ENCODE measurements at regions not wholly inside any gene's neighbourhood (a gene's known extent, or its start where the extent isn't known, plus 50 kb on each side); places are given as distances from the start of the nearest gene placed in this dataset.

DNA sequence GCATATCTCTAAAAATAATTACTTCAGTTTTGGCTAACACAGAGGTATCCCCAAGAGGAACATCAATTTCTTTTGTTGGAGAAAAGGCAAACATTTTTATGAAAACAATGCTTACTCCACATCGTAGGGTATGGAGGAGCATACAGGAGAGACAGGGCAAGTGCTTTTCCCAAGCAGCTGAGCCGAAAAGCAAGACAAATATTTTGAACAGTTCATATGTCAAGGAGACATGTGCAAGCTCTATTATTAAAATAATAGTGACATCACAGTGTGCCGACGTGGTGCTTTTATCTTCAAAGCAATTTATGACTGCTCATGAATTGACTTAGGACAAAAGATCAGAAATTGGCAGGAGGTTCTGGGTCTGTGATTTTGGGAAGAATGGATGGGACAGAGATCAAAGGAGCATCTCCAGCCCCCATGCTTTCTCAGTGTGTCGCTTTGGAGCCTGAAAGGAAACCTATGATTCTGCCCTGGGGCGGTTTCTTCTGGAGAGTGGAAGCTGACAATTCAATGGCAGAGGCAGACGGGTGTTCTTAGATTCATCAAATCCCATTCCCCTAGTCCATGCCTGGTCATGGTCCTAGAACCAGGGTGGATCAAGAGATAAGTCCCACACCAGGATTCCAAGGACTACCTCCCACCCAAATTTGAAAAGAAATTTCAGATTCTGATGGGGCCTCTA, 97.1 kb downstream of the JCAD start:
- no peak for DNase-seq (ENCODE audit: low read depth in 2 of 2)

DNA sequence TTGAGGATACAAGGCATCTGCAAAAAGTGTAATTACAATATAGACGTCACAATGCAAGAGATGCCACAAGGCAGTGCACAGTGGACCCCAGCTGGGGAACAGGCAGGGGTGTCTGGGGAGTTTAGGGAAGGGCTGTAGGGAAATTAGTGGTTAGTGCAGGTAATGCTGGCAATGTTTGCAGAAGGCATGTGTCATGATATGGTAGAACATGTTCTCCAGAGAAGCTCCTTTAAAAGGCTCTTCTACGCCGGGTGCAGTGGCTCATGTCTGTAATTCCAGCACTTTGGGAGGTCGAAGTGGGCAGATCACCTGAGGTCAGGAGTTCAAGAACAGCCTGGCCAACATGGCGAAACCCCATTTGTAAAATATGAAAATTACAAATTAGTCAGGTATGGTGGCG, 98.0 kb downstream of the JCAD start:
- no peak for DNase-seq (ENCODE audit: low read depth in 2 of 2)

DNA sequence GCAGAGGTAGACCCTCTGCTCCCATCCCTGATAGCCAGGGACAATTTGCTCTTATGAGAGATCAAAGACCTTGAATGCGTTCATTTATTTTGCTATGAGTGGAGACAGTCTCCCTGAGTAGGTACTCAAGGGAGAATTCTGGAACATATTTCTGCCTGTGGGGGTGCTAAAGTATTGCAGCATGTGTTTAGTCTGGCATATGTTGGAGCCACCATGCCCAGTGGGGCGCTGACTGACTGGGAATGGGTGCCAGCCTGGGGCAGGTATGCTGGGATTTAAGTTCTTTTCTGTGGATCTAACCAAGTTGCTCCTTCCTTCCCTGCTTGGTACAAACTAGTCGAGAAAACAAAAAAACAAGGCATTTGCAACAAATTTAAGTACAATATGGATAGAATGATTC, 99.1 kb downstream of the JCAD start:
- DNase-seq (ENCODE audit: low read depth in 2 of 2), result no peak

DNA sequence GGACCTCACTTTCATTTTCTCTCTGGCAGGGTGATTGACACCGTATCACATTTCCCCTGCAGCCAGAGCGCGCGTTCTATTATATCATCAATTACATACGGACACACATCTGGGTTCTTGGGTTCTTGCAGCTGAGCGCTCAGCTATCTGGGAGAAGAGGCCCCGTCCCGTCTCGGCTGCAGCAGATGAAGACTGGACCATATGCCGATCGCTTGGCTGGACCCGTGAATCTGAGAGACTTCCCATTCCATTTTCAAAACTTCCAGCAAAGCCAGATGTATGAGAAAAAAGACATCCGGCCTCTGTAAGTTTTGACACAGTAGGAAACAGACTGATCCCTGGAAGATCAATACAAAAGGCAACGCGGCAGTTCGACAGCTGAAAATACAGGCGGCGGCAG, 99.8 kb downstream of the JCAD start:
- DNase-seq (ENCODE audit: low read depth in 2 of 2), result no peak

DNA sequence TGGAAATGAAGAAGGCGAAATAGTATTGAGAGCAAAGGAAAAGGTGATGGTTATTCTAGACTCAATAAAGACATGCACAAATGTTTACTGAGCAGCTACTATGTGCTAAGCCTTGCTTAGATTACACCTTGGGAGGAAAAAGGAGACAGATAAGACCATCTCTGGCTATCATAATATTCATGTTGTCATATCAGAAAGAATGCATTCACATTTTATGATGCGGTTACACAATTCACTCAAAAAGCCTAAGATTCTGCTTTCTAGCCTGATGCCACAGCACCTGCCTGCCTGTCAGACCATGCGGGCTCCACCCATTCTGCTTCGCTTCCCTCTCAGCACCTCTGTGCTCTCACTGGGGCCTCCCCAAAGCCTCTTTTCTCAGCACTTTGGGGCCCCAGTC, 100.9 kb downstream of the JCAD start:
- DNase-seq (ENCODE audit: low read depth in 2 of 2), result no peak

DNA sequence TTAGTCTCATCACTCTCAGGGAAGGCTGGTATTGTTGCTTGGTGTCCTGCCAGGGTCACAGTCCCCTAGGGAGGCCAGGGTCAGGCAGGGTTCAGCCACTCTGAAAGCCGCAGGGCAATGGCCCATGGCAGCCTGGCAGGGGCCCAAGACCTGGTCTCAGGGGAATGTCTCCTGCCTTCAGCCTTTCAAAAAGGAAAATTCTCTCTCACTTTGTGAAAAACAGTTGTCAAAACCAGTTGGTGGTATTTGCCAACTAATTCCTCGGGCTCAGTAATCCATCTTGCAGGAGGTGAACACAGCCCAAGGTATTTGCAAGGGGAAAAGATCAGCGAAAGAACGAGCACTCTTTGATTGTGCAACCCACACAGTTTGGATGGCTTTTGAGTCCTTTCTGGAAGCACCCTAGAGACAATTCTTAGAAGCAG, 101.5 kb downstream of the JCAD start:
- DNase-seq (ENCODE audit: low read depth in 2 of 2), result no peak

DNA sequence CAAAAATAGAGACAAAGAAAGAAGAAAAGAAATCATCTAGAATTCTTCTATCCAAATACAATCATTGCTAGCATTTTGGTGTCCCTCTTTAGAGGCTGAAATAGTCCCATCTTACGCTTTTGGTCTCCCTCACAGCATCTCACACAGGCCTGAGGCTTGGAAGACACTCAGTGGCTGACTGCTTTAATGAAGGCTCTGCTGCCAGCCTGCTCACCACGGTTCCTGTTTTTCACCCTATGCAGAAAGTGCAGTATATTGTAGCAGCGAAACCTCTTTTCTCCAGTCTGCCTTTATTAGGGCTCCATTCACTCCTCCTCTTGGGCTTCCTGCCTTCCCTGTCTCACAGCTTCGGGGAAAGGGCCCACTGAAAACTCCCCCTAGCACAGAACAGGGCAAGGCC, 102.2 kb downstream of the JCAD start:
- no peak for DNase-seq (ENCODE audit: low read depth in 2 of 2)

DNA sequence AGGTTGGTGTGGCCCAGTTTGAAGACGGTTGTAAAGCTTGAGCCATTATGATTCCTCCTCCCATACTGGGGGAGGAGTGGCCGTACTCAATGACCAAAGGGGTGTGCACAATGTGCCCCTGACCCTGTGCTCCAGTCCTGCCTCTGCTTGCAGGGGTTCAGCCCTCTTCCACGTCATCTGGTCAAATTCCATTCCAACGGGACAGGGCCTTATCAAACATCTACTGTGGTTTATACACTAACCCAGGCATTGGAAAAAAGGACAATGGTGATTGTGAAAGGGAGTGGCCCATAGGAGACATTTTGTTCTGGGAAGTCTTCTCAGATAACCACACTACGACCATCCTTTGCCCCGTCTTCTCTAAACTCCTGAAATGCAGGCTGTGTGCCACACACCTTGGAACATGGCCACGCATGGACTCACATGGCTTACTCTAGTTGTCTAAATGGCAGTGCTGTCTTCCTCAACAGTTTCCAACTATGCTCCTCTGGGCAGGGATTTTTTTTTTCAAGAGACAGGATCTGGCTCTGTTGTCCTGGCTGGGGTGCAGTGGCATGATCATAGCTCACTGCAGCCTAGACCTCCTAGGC, 103.0 kb downstream of the JCAD start:
- DNase-seq (ENCODE audit: low read depth in 2 of 2), result no peak

DNA sequence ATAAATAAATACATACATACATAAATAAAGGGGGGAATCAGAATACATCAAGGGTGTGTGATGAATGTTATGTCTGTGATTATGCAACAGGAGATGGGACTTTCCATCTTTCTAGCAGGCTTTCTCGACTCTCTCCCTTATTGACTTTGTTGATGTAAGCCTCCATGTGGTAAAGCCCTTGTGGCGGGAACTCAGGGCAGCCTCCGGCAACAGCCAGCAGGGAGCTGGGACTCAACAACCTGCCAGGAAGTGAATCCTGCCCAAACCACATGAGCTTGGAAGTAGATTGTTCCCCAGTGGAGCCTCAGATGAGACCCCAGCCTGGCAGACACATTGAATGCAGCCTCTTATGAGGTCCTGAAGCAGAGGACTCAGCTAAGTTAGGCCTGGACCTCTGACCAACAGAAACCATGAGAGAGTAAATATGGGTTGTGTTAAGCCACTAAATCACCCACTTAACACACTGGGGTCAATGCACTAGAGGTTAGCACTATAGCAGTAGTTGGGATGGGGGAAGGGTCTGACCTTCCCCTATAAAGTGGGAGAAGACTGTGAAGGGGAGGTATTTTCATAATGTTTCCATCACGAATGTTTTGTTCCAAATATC, 104.0 kb downstream of the JCAD start:
- no peak for DNase-seq (ENCODE audit: low read depth in 2 of 2)

DNA sequence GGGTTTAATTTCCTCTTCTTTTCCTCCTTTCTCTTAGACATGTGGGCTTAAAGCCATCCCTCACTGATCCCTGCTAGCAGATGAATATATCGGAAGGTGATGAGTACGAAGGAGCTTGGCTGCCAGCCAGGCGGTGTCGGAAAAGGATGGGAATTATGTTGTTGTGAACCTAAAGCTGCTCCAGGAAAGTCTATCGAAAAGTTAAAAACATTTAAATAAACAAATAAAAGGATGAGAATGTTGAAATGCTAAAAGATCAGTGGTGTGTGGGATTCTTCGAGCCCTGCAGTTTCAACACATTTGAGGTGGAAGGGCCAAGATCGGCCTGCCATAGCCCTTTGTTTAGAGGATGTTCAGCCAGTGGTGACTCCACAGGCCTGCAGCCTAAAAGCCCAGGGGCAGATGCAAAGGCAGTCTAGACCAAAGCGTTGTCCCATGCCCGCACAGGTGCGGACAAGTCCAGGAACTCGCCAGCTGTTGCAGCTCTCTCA, 107.9 kb downstream of the JCAD start:
- peak; percentile 73 to 74 for DNase-seq (ENCODE audit: low read depth in 2 of 2)

DNA sequence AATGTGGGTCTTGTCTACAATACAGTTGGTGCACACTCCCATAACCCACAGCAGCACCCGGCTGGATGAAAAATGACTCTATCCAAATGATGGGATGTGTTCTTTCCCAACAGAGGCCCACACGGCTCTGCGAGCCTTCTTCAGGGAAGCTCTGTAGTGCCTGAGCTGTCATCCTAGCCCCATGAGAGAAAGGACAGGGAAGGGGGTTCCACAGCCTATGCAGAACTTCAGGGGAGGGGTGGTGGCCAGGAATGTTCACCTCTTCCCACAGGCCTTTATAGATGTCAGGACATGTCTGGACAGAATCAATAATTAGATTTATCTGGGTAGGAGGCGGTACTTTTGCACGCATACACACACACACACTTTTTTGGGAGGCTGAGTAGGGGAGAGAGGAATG, 109.0 kb downstream of the JCAD start:
- no peak for DNase-seq (ENCODE audit: low read depth in 2 of 2)

DNA sequence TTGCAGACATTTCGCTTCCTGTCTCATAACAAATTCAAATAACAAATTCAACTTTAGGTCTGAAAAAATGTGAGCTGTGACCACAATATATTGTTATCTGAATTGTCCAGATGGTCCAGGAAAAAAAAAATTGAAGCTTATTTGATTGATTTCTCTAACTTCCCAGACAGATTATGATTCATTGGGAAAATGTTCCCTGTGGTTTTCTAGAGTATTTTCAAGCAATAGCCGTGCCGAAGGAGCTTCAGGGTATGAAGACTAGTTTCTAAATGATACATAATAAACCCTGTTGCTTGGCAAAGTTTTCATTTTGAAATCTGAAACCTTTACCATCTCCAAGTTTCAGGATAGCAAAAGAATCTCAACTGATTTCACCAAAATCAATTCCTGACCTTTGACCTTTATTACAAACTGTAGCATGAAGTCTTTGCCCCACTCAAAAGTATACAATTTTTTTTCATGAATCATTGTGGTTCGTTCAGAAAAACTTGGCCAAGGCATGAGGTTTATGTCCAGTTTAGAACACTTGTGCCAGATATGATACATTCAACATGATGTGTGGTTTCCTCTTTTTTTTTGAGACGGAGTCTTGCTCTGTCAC, 109.9 kb downstream of the JCAD start:
- DNase-seq (ENCODE audit: low read depth in 2 of 2), result peak; percentile 99

DNA sequence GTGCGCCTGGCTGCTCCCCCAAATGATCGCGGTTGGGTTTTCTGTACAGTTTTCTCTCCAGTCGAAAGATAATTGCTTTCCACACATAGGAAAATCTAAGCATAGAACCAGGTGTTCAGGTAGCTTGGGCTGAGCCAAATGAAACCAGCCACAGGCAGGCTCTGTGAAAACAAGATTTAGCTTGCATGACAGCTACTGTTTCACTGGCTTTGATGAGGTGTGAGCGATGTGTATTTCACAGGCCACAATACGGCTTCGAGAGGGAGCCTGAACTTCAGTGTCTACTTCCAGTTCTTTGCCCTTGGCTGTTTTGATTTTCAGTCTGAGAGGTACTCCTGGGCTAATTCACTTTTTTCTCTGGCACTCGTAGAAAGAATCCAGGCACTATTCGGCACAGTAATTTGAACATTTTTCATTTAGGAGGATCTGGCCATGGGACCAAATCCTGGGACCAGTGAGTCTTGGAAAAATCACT, 110.5 kb downstream of the JCAD start:
- DNase-seq (ENCODE audit: low read depth in 2 of 2), result no peak

DNA sequence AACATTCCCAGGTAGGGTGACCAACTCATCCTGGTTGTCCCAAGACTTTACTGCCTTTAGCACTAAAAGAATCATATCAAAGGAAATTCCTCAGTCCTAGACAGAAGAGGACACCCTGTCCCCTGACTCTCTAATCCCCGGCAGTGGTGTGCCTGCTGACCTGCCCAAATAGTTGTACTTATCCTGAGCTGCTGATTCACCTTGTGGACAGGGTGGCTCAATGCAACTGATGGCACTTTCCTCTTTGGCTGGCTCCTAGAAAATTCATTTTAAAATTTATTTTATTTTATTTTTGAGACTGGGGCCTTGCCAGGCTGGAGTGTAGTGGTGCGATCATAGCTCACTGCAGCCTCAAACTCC, 111.7 kb downstream of the JCAD start:
- no peak for DNase-seq (ENCODE audit: low read depth in 2 of 2)

DNA sequence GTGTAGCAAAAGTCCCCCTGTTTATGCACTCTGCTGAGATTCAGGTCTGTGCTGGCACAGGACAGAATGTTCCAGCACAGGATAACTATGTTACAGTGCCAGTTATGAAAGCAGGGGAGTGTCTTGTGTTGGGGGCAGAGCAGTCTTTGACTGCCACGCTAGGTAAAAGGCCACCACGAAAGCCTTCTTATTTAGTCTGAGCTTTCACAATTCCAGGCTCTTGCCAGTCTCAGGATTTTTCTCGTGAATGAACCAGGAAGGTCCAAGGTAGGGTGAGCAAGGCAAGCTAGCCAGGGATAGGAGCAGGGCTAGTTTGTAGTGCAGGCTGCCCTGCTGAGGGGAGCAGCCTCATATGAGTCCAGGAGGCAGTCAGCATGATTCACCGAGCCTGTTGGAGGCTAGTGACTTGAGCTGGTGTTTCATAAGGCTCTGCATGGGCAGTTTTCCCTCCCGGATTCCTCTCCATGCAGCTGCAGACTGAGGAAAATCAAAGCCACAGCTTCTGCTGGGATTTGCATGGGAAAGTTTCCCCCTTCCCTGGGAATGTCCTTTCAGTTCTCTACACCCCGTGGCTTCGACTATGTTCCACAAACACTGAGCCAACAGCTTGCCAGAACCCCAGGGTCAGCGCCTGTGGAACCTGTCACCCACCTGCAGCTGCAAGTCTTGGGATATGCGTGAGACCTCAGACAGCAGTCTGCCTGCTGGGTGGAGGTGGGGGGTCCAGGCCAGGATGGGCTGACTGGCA, 112.3 kb downstream of the JCAD start:
- DNase-seq (ENCODE audit: low read depth in 2 of 2), result peak; percentile 62 to 70

DNA sequence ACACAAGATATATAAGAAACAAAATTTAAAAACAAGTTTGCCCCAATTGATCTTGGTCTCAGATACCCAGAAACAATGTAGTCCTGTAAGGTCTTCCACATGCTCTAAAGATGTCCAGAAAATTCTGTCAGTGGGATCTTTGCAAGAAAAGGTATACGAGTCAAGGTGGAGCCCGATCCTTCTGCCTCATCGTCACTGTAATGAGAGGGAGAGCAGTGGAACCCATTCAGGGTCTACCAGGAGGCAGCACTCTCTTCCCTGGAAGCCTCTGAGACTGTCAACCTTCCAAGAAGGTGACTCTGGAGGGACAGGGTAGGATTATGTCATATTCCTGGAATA, 112.8 kb downstream of the JCAD start:
- no peak for DNase-seq (ENCODE audit: low read depth in 2 of 2)

DNA sequence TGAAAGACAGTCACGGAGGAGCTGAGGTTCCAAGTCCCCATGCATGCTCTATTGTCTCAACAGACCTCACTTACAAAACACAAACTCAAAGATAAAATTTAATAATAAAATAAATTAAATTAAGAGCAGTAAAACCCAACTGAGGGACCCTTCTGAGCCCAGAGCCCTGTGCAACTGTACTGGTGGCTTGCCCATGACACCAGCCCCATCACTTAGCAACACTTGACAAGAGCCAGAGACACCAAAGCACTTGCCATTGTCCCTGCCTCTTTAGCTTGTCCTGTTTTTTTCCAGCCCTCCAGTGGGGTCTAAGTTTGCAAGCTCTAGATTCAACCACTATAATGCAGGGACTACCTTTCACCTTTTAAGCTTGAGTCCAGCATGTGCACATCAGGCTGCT, 117.9 kb downstream of the JCAD start:
- no peak for DNase-seq (ENCODE audit: low read depth in 2 of 2)

DNA sequence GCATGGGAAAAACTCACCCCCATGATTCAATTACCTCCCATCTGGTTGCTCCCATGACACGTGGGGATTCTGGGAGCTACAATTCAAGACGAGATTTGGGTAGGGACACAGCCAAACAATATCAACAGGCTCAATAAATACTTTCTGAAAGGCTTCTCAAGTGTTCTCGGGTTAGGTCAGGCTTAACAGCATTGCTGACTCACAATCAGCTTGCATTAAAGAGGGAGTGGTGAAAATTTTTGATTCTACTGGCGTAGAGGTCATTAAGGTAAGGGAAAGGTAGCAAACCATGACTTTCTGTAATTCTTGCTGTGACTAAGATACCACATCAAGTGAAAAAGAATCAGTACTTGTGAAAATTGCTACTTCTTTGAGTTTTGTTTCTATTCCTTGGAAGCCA, 126.4 kb downstream of the JCAD start:
- no peak for DNase-seq (ENCODE audit: low read depth in 2 of 2)

DNA sequence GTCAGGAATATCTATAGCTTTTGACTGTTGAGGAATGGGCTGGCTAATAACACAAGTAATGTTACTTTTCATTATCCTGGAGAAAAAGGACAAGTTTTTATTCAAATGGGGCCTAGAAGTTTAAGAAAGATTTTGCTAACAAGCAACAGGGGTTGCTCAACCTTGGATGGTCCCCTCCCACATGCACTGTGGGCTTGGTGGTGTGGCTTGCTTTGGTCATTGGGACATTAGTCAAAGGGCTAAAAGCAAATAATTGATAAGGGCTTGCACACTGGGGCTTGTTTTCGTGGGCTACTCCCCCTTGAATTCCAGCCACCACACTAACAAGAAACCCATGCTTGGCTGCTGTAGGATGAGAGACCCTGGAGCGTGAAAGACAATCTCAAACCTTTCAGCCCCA, 127.6 kb downstream of the JCAD start:
- DNase-seq (ENCODE audit: low read depth in 2 of 2), result no peak

DNA sequence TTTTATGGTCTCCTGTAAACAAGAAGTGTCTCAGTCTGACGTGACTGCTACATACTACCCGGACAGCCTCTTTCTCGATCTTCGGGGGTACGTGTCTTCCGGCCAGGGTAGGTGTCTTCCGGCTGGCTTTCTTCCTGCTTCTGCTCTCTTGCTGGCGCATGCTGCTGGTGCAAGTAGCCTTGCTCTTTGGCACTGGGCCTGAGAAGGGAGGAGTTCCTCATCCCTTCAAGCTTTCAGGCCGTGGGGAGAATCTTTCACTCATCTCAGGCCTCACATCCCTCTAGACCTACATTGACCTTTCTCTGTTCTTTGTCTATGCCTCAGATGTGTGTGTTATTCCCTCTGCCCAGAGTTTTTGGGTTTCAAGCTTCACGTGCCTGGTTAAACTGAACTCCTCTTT, 130.4 kb downstream of the JCAD start:
- DNase-seq (ENCODE audit: low read depth in 2 of 2), result no peak

DNA sequence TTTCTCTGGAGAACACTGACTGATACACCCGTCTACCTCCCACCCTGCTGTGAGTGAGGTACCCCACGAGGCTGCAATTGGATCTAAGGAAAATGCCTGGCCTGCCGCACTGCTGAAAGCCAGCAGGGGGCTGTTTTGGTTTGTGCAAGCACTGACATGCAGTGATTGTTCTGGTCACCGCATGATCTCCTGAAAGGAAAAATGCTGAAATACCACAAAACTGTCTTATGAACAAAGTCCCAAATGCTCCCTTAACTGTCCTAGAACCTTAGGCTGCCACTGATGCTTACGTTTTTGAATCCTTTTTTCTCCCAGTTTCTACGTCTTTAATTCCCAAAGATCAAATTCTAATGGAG, 132.7 kb downstream of the JCAD start:
- DNase-seq (ENCODE audit: low read depth in 2 of 2), result peak; percentile 28 to 31
